ENCODE measurements at regions not wholly inside any gene's neighbourhood (a gene's known extent, or its start where the extent isn't known, plus 50 kb on each side); places are given as distances from the start of the nearest gene placed in this dataset.

DNA sequence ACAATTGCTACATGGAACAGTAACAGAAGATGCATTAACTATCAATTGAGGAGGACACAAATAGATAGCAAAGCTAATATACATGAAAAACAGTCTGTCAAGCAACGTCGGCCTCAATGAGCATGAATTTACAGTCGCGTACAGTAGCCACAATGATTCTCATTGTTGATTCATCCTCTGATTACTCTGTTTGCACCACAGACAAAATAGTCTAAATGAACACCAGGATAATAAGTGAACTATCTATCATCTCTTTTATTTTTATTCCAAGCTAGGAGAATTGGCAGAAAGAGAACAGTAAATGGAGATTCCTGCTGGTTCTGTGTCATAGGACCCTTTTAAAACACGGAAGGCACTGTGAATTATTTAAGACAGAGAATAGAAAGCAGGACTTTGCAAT, 108.5 kb downstream of the EVX1 start:
- H3K9me3 ChIP-seq (ENCODE audit: low read depth), result no peaks in the 10 kb centered on the region
- TF ChIP-seq, protein P1, sequence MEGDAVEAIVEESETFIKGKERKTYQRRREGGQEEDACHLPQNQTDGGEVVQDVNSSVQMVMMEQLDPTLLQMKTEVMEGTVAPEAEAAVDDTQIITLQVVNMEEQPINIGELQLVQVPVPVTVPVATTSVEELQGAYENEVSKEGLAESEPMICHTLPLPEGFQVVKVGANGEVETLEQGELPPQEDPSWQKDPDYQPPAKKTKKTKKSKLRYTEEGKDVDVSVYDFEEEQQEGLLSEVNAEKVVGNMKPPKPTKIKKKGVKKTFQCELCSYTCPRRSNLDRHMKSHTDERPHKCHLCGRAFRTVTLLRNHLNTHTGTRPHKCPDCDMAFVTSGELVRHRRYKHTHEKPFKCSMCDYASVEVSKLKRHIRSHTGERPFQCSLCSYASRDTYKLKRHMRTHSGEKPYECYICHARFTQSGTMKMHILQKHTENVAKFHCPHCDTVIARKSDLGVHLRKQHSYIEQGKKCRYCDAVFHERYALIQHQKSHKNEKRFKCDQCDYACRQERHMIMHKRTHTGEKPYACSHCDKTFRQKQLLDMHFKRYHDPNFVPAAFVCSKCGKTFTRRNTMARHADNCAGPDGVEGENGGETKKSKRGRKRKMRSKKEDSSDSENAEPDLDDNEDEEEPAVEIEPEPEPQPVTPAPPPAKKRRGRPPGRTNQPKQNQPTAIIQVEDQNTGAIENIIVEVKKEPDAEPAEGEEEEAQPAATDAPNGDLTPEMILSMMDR (IDR thresholded peaks at IDR 0.05; ENCODE audit: poor library complexity), result no peak
- TF ChIP-seq EZH2phosphoT487 (IDR thresholded peaks at IDR 0.05; ENCODE audit: low read depth, severe bottlenecking, unreplicated experiment) (no peak), EZH2 (IDR thresholded peaks at IDR 0.05; ENCODE audit: borderline replicate concordance) (no peak)
- no peak overlapping the region for H2AFZ ChIP-seq
- no peak for DNase-seq (ENCODE audit: low spot score)
- no peaks in the 10 kb centered on the region for H3K79me2 ChIP-seq
- H4K20me1 ChIP-seq (ENCODE audit: insufficient read depth, poor library complexity, severe bottlenecking), result no peaks in the 10 kb centered on the region
- H3K4me2 ChIP-seq, result no peak overlapping the region
- no peaks in the 10 kb centered on the region for H3K9me2 ChIP-seq (replicated peaks; ENCODE audit: insufficient read depth)
- 75% methylated on average over 5 of the region's 5 CpGs for WGBS (ENCODE audit: low lambda C conversion rate, missing lambda C conversion rate)
- peaks cover 15% of the 10 kb centered on the region for H3K4me1 ChIP-seq (ENCODE audit: insufficient read depth)
- no peak overlapping the region for H3K4me3 ChIP-seq
- no peak overlapping the region for H3K27ac ChIP-seq
- H3K27me3 ChIP-seq, result no peaks in the 10 kb centered on the region
- H3K36me3 ChIP-seq (replicated peaks; ENCODE audit: insufficient read depth, low read depth), result no peaks in the 10 kb centered on the region

DNA sequence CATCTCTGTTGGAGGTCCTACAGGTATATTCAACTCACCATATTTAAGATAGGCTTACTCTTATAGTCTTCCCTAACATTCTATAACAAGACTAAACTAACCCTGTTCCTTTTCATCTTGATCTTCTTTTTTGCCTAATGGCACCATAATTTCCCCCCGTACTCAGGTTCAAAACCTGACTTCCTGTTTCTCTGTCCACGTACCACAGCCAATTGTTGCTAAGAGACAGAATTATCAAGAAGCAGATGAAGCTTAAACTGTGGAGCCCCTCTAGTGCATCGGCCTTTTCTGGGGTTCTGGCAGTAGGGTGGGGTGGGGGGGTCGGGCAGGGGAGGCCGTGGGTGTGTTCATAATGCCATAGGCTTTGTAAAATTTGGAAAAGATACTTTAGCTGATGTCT, 109.2 kb downstream of the EVX1 start:
- Histone ChIP-seq H3K79me2 (no peaks in the 10 kb centered on the region), H3K27ac (no peak overlapping the region), H3K4me3 (no peak overlapping the region), H3K36me3 (replicated peaks; ENCODE audit: insufficient read depth, low read depth) (no peaks in the 10 kb centered on the region), H3K9me2 (replicated peaks; ENCODE audit: insufficient read depth) (no peaks in the 10 kb centered on the region), H3K4me2 (no peak overlapping the region), H4K20me1 (ENCODE audit: insufficient read depth, poor library complexity, severe bottlenecking) (no peaks in the 10 kb centered on the region), H2AFZ (no peak overlapping the region), H3K9me3 (ENCODE audit: low read depth) (no peaks in the 10 kb centered on the region), H3K27me3 (no peaks in the 10 kb centered on the region), H3K4me1 (ENCODE audit: insufficient read depth) (peaks cover 10% of the 10 kb centered on the region)
- DNase-seq (ENCODE audit: low spot score), result no peak
- TF ChIP-seq EZH2 (IDR thresholded peaks at IDR 0.05; ENCODE audit: borderline replicate concordance) (no peak), EZH2phosphoT487 (IDR thresholded peaks at IDR 0.05; ENCODE audit: low read depth, severe bottlenecking, unreplicated experiment) (no peak)
- TF ChIP-seq, protein P1 (IDR thresholded peaks at IDR 0.05; ENCODE audit: poor library complexity), result no peak
- WGBS (ENCODE audit: low lambda C conversion rate, missing lambda C conversion rate), result 56% methylated on average over 5 of the region's 5 CpGs

DNA sequence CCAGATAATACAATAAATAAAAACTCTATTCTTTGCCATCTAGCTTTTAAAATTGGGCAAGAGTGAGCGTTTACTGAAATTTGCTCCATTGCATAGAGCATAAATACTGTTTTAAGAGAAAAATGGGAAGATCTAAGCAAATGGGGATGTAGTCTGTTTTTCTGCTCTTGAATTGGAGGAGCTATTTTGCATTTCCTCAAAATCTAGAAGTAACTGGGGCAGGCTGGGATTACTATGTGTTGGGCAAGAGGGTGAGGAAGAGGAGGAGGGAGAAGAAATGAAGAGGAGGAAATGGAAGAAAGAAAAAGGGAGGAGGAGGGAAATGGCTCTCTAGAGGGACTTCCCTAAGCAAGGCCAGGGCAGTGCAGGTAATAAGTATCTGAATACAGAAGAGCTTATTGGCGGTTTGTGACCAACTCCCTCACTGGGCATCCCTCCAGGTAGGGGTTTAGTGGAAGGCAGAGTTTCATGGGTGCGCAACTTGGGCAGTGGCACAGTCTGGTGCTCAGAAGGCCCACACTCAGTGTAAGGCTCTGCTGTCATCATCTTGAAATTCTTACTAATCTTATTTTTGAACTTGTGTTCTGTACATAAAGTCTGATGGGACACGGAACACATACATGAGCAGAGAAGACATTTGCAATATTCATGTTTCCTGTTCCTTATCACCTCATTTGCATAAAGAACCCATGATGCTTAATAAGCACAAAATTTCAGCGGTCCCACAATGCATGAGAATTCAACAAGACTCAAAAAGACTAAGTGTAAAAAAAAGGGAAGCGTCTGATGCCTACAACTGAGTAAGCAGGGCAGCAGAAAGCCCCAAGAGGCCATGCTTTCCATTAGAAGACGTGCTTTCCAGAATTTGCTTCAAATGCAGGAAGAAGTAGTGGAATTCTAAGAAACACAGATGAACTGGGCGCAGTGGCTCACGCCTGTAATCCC, 116.9 kb downstream of the EVX1 start:
- Histone ChIP-seq H3K4me2 (no peak overlapping the region), H3K9me3 (ENCODE audit: low read depth) (no peaks in the 10 kb centered on the region), H2AFZ (no peak overlapping the region), H3K79me2 (no peaks in the 10 kb centered on the region), H3K9me2 (replicated peaks; ENCODE audit: insufficient read depth) (no peaks in the 10 kb centered on the region), H3K27ac (no peak overlapping the region), H3K4me3 (no peak overlapping the region), H4K20me1 (ENCODE audit: insufficient read depth, poor library complexity, severe bottlenecking) (no peaks in the 10 kb centered on the region), H3K4me1 (ENCODE audit: insufficient read depth) (peaks cover 6% of the 10 kb centered on the region), H3K36me3 (replicated peaks; ENCODE audit: insufficient read depth, low read depth) (no peaks in the 10 kb centered on the region), H3K27me3 (no peaks in the 10 kb centered on the region)
- TF ChIP-seq EZH2 (IDR thresholded peaks at IDR 0.05; ENCODE audit: borderline replicate concordance) (no peak), EZH2phosphoT487 (IDR thresholded peaks at IDR 0.05; ENCODE audit: low read depth, severe bottlenecking, unreplicated experiment) (no peak)
- TF ChIP-seq, protein P1 (IDR thresholded peaks at IDR 0.05; ENCODE audit: poor library complexity), result no peak
- 98% methylated on average over 9 of the region's 9 CpGs for WGBS (ENCODE audit: low lambda C conversion rate, missing lambda C conversion rate)
- no peak for DNase-seq (ENCODE audit: low spot score)

Data from hepatocyte (in vitro differentiated cells).